NCI-H146 treated with DMSO at 0.1 percent for 48 hours (cell line): ENCODE measurements at regions not wholly inside any gene's neighbourhood (a gene's known extent, or its start where the extent isn't known, plus 50 kb on each side); places are given as distances from the start of the nearest gene placed in this dataset.
"Not testable (repeated sequence)": the region's sequence is repeated elsewhere in the genome, so short reads cannot be mapped to it uniquely, and the experiment has no call there.

Experiments used
- DNase-seq: peaks from one replicate; lab custom pipeline; 2025; ENCODE audit not compliant: unreplicated experiment; lab: John Stamatoyannopoulos, UW

DNA sequence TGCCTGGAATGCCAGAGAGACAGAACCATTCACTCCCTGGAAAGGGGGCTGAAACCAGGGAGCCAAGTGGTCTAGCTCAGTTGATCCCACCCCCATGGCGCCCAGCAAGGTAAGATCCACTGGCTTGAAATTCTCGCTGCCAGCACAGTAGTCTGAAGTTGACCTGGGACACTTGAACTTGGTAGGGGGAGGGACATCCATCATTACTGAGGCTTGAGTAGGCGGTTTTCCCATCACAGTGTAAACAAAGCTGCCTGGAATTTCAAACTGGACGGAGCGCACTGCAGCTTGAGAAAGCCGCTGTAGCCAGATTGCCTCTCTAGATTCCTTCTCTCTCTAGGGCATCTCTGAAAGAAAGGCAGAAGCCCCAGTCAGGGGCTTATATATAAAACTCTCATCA lies 310.7 kb upstream of the DPPA4 start:
- no peak for DNase-seq

GRCh38 chr3:109656225-109656624 lies 318.9 kb upstream of the DPPA4 start:
- DNase-seq, result no peak

- no peak for DNase-seq
Measured at GRCh38 chr3:109678600-109678999, 341.3 kb upstream of the DPPA4 start.

- no peak for DNase-seq
Measured at GRCh38 chr3:109679664-109680063, 342.3 kb upstream of the DPPA4 start.

DNA sequence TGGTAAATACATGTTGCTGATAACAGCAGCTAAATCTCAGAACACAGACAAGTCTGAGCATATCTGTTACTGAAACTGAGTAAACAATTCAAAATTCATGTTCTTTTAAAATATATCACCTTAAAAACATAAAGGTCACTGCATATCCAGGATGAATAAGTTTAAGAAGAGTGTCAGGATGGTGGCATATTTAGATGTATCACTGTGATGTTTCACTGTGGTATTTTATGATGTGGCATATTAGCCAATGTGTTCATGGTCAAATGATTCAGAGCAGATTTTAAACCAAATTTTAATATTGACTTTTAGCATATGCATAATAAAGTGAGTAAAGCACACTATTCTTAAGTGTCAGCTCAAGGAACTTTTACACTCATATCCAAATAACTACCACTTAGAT lies 346.4 kb upstream of the DPPA4 start:
- no peak for DNase-seq

GRCh38 chr3:109685084-109686079 lies 348.0 kb upstream of the DPPA4 start:
- DNase-seq, result no peak

- no peak for DNase-seq
Measured at GRCh38 chr3:109687626-109688025, 350.3 kb upstream of the DPPA4 start.

DNA sequence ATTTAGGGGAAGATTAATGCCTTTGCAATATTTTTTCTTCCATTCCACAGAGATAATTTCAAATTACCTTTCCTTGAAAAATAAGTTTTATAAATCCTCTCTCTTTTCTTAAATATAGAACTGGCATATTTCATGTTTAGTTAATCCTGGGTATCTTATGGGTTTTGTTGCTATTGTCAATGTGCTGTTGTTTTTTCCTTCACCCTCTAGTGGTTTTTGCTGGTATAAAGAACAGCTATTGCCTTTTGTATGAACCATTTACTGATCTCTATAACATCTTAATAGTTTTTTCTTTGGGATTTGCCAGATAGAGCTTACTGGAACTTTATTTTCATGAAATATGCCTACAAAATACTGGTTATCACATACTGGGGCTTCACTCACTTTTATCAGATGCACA lies 359.6 kb upstream of the DPPA4 start:
- DNase-seq, result no peak

- no peak for DNase-seq
Measured at GRCh38 chr3:109702252-109702651, 364.9 kb upstream of the DPPA4 start.

DNA sequence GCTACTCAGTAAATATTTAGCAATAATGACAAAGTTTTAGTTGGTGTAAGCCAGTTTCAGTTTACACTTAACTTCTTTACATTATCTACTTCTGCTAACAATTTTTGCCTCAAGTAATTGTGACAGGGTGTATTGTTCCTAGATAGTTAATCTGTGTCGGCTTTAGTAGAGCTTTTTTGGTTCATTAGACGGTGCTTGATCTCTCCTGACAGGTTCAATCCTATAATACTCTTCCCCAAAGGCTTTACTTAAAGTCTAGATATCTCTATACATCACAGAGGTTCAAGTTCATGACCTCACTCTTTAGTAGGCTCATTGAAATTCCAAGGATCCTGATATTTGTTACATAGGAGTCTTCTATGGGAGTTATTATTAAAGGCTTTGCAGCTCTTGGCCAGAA lies 365.6 kb upstream of the DPPA4 start:
- no peak for DNase-seq

DNA sequence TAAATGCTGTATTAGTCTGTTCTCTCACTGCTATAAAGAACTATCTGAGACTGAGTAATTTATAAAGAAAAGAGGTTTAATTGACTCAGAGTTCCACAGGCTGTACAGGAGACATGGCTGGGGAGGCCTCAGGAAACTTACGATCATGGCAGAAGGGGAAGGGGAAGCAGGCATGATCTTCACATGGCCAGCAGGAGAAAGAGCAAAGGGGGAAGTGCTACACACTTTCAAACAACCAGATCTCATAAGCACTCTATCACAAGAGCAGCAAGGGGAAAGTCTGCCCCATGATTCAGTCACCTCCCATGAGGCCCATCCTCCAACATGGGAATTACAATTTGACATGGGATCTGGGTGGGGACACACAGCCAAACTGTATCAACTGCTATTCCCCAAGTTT lies 367.8 kb upstream of the DPPA4 start:
- not testable (repeated sequence) for DNase-seq

DNA sequence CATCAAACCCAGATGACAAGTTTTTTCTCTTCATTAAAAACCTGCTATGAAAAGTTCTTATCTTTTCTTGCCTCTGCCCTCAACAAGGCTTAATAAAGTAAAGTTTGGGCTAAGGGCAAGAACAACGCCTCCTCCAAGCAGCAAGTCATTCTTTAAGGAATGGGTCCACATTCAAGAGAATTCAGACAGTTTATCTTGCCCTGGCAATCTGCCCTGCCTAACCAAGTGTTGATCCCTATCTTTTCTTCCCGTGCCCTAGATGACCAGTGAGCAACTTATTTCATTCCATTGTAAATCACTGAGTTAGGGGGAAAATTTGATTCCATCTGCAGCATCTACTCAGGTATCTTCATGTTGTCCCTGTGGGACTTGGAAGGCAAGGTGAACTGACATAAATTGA lies 370.3 kb upstream of the DPPA4 start:
- no peak for DNase-seq

GRCh38 chr3:109713288-109713687 lies 375.9 kb upstream of the DPPA4 start:
- no peak for DNase-seq

DNA sequence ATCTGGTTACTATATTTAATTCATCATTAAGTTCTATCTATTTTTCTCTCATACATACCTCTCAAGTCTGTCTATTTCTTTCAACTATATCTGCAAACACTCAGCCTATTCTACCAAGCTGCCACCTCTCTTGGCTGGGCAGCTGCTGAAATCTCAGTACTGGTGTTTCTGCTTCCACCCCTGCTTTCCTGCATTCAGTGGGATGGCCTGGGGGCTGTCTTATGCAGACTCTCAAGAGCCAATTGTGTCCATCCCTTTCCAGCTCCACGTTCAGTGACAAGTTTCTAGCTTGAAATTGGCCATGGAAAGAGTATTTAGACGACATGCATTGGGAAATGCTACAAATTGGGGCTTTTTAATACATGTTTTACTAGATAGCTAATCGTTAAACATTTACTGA lies 378.4 kb upstream of the DPPA4 start:
- DNase-seq, result no peak

DNA sequence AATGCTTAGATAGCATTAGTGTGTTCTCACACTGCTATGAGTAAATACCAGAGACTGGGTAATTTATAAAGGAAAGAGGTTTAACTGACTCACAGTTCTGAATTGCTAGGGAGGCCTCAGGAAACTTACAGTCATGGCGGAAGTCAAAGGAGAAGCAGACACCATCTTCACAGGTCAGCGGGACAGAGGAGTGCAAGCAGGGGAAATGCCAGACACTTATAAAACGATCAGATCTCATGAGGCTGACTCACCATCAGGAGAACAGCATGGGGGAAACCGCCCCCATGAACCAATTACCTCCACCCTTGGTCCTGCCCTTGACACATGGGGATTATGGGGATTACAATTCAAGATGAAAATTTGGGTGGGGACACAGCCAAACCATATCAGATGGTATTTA lies 381.5 kb upstream of the DPPA4 start:
- no peak for DNase-seq

DNA sequence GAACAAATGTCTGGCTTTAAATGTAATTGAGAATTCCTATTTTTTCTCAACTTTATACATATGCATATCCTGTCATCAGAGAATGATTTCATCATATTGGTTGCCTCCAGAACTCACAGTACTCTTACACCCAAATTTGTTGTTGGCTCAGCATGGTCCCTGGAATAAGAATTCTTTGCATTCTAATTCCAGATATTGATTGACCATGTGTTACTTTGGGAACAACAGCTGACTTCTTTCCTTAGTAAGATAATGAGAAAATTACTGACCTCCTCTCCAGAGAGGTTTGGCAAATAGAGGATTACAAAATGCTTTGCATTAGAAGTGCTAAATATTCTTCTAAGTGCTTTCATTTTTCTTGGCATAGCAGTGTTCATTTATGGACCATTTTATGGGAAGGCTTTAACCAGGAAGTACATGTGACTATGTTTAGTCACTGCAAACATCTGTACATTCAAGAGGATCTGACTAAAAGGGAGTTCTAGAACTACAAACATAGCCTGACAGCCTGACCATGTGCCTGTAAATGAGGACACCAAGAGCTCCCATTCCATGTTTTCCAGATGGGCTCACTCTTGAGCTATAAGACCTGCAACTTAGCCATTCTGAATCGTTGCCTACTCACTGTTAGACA lies 391.6 kb upstream of the DPPA4 start:
- DNase-seq, result no peak

DNA sequence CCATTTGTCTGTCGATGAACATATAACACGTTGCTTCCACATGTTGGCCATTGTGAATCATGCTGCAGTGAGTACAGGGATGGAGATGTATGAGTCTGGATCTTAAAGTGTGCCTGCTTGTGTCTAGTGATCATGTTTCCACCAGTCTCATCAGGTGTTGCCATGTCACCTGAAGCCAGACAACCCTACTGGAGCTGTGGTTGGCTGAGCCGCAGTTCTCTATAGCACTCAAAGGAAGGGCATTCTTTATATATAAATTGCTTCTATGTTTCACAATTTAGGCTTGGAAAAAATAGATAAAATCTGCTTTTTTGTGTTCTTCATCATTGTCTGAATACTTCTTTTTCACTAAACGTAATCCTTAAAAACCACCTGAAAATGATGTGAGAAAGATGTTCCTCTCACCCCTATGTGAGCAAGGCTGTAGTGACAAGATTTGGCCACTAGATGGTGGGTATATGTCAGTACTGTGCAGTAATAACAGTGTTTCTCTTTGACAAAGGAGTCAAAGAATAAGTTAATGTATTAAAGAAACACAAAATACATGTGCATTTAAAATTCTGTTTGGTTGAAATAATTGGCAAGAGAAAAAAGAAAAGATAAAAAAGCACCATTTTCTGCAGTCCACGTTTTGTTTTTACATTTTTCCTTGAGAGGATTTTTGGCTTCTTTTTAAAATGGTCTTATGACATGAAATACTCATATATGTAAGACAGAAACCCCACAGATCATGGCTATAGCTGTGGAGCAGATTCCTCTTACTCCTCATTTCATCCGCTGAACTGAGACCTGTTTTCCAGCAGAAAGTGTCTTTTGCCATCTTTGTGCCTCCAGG lies 394.5 kb upstream of the DPPA4 start:
- peak; percentile 29 for DNase-seq

- DNase-seq, result no peak
Measured at GRCh38 chr3:109743981-109744380, 406.6 kb upstream of the DPPA4 start.

DNA sequence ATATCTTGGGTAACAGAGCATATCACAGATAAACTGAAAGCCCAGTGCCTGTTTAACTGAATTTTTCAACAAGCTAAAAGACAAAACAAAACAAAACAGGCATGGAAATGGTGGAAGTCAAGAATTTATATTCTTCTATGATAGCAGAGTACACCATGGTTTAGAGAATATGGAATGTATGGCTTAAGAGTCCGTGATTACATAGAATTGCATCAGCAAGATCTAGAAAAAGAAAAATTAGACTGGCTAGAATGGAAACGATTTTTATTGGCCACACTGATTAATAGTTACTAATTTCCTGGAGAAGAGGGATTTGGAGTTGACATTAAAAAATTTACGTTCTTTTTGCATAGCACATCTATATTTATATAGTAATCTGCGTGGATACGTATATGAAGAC lies 435.2 kb upstream of the DPPA4 start:
- DNase-seq, result no peak

DNA sequence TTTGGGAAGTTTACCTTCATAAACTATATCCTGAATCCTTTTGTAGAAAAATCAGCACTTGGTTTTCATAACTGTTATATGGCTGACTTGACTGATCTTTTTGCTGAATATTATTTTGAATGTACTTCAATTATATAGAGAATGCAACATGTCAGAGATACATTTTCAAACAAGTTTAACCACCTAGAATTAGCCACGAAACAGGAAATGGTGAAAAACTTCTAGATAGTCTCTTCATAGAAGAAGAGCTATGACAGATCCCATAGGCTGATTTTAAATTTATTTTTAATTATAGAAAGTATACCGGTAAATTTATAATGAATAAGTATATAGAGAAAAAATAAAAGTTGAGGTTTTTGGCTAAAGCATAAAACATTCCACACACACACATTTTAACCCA lies 436.8 kb upstream of the DPPA4 start:
- DNase-seq, result no peak

GRCh38 chr3:109784285-109784684 lies 446.9 kb upstream of the DPPA4 start:
- DNase-seq, result no peak
